ENCODE measurements at regions not wholly inside any gene's neighbourhood (a gene's known extent, or its start where the extent isn't known, plus 50 kb on each side); places are given as distances from the start of the nearest gene placed in this dataset.

DNA sequence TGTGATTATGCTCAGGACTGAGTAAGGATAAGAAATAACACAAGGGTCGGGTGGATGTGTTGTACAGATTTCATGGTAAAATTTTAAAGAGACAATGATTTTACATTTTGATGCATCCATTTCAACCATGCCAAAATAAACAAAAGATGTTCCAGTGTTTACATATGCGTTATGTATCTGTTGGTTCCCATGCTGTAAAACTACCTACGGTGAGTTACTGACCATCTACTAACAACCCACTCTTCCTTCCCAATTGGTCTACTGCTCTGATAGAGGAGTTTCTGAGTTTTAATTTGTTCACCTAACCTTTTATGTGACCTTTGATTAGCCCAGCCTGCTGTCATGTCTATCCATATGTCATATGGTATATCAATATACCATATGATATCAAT, 1697.1 kb downstream of the MAT2B start:
- TF ChIP-seq, protein P1, sequence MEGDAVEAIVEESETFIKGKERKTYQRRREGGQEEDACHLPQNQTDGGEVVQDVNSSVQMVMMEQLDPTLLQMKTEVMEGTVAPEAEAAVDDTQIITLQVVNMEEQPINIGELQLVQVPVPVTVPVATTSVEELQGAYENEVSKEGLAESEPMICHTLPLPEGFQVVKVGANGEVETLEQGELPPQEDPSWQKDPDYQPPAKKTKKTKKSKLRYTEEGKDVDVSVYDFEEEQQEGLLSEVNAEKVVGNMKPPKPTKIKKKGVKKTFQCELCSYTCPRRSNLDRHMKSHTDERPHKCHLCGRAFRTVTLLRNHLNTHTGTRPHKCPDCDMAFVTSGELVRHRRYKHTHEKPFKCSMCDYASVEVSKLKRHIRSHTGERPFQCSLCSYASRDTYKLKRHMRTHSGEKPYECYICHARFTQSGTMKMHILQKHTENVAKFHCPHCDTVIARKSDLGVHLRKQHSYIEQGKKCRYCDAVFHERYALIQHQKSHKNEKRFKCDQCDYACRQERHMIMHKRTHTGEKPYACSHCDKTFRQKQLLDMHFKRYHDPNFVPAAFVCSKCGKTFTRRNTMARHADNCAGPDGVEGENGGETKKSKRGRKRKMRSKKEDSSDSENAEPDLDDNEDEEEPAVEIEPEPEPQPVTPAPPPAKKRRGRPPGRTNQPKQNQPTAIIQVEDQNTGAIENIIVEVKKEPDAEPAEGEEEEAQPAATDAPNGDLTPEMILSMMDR (IDR thresholded peaks at IDR 0.05; ENCODE audit: low read length) = no peak
- TF ChIP-seq EZH2 (IDR thresholded peaks at IDR 0.05; ENCODE audit: borderline replicate concordance, low read length) = no peak
